RWPE1 (cell line): ENCODE measurements at regions not wholly inside any gene's neighbourhood (a gene's known extent, or its start where the extent isn't known, plus 50 kb on each side); places are given as distances from the start of the nearest gene placed in this dataset.

ENCODE experiments used
- CTCF ChIA-PET: fragments of 350-600 bp; sonication (Branson Sonifier 250); formaldehyde crosslinking; extraction: SDS; loops from one replicate; lab custom pipeline; 2021; lab: Yijun Ruan, JAX
- POLR2A ChIA-PET: fragments of 400-600 bp; formaldehyde crosslinking; extraction: SDS; loops from one replicate; lab custom pipeline; 2020; ENCODE audit warnings: antibody characterized with exemption; ENCODE audit not compliant: low non-redundant PET; lab: Yijun Ruan, JAX
- DNase-seq: peaks from one replicate; pipeline ENCODE4 v3.0.0; 2012; ENCODE audit warnings: low spot score
- H3K27ac ChIP-seq: fragments of 450-650 bp; 2 replicates; pipeline ENCODE4 v1.5.1; 2017
- CTCF ChIP-seq: fragments of 450-650 bp; conservative IDR thresholded peaks from 2 replicates; pipeline ENCODE4 v1.5.1; 2017; ENCODE audit warnings: low read depth, mild to moderate bottlenecking

DNA sequence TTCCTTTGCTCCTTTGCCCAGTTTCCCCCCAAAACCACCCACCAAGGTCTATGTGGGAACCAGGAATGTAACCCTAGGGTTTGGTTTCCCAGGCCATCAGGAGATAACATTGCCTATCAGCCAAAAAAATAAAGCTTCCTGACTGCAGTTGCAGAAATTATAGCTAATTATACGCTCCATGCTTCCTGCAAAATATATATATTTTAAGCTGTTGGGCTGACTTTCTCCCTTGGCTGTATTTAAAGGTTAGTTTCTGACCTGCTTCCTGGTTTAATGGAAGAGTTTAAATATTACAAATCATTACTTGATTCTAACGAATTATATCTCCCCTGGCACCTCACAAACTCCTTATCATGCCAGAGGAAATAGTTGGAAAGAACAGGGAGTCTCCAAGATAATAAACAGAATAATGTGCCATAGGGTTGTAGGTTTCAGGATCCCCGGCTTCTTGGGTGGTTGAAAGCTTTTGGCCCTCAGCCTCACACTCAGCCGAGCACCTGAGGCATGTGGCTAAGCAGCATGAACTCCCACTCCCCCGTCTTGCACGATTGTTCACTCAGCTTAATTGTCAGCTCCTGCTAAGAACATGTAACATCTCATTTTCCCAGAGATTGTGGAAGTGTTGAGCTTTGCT, 79.9 kb downstream of the FZD1 start:
- CTCF ChIA-PET: no interaction called here
- POLR2A ChIA-PET: no interaction called here

DNA sequence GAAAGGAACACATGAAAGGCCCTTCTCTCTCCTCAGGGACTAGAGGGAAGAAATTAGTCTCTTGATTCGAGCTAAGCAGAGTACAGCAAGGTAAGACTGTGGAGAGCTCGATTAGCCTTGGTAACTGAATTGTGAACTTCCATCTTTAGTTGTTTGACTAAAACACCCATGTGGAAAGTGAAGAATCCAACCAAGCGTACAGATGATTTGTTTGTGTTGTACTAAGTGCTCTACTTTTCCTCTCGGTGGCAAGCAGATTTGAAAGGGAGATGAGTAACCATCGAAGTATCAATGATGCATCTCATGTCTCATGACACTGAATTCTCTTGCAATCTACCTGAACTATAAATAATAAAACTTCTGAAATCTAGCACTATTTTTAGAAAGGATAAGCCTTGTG, 80.7 kb downstream of the FZD1 start:
- CTCF ChIA-PET: no interaction called here
- POLR2A ChIA-PET: no interaction called here
- H3K27ac ChIP-seq: no peak overlapping the region
- TF ChIP-seq CTCF: no peak
- DNase-seq: no peak

More for the DNA sequence above, 79.9 kb downstream of the FZD1 start:
- H3K27ac ChIP-seq: no peak overlapping the region
- DNase-seq: no peak
- TF ChIP-seq CTCF: no peak

GRCh38 chr7:91345449-91345848, 81.2 kb downstream of the FZD1 start:
- DNase-seq: no peak
- CTCF ChIA-PET: no interaction called here

GRCh38 chr7:91346426-91346825, 82.2 kb downstream of the FZD1 start:
- no peak overlapping the region for H3K27ac ChIP-seq
- TF ChIP-seq CTCF: no peak
- no peak for DNase-seq
- ChIA-PET CTCF (no interaction called here), POLR2A (no interaction called here)

More at GRCh38 chr7:91345449-91345848, 81.2 kb downstream of the FZD1 start:
- no peak overlapping the region for H3K27ac ChIP-seq
- TF ChIP-seq CTCF: no peak
- POLR2A ChIA-PET: no interaction called here

GRCh38 chr7:91347290-91347689, 83.1 kb downstream of the FZD1 start:
- ChIA-PET POLR2A (no interaction called here), CTCF (no interaction called here)
- no peak for TF ChIP-seq CTCF
- no peak overlapping the region for H3K27ac ChIP-seq
- DNase-seq: no peak

- POLR2A ChIA-PET: no interaction called here
Observed at GRCh38 chr7:91348711-91349110, 84.5 kb downstream of the FZD1 start.

More at GRCh38 chr7:91348711-91349110, 84.5 kb downstream of the FZD1 start:
- no peak overlapping the region for H3K27ac ChIP-seq
- CTCF ChIA-PET: no interaction called here
- no peak for DNase-seq
- TF ChIP-seq CTCF: no peak
